HepG2 (cell line): ENCODE measurements at regions not wholly inside any gene's neighbourhood (a gene's known extent, or its start where the extent isn't known, plus 50 kb on each side); places are given as distances from the start of the nearest gene placed in this dataset.

Experiments
- CBFB ChIP-seq: sonication (generic); formaldehyde crosslinking; IDR thresholded peaks from 2 replicates; pipeline ENCODE4 v1.4.0; 2020; ENCODE audit warnings: missing genetic modification reagents
- FOXP4 ChIP-seq: sonication (generic); formaldehyde crosslinking; IDR thresholded peaks from 2 replicates; pipeline ENCODE4 v1.4.0; 2020; ENCODE audit warnings: missing genetic modification reagents
- GTF2F1 ChIP-seq: fragments of 150-350 bp; IDR thresholded peaks from 2 replicates; pipeline ENCODE4 v1.6.1; 2014; ENCODE audit warnings: low read length
- HMGXB3 ChIP-seq: sonication (generic); formaldehyde crosslinking; IDR thresholded peaks from 2 replicates; pipeline ENCODE4 v1.4.0; 2020; ENCODE audit warnings: missing genetic modification reagents, borderline replicate concordance
- KDM5B ChIP-seq: sonication (generic); formaldehyde crosslinking; IDR thresholded peaks from 2 replicates; pipeline ENCODE4 v1.4.0; 2020; ENCODE audit warnings: missing genetic modification reagents, mild to moderate bottlenecking, borderline replicate concordance
- NFE2L2 ChIP-seq: fragments of 150-350 bp; IDR thresholded peaks from 2 replicates; pipeline ENCODE4 v1.6.1; 2014; ENCODE audit warnings: low read length
- RERE ChIP-seq: IDR thresholded peaks from 2 replicates; pipeline ENCODE4 v1.6.1; 2016; ENCODE audit warnings: low read depth, missing genetic modification reagents, missing compliant biosample characterization
- TERF1 ChIP-seq: sonication (generic); formaldehyde crosslinking; IDR thresholded peaks from 2 replicates; pipeline ENCODE4 v1.8.0; 2022; ENCODE audit warnings: mild to moderate bottlenecking, missing genetic modification reagents, moderate library complexity
- TF ChIP-seq, protein P1 (sequence below): sonication (generic); formaldehyde crosslinking; IDR thresholded peaks from 2 replicates; pipeline ENCODE4 v1.8.0; 2022; ENCODE audit warnings: missing genetic modification reagents, mild to moderate bottlenecking, borderline replicate concordance
- TF ChIP-seq, protein P2 (sequence below): sonication (generic); formaldehyde crosslinking; IDR thresholded peaks from 2 replicates; pipeline ENCODE4 v1.4.0; 2020; ENCODE audit warnings: mild to moderate bottlenecking, missing genetic modification reagents

DNA sequence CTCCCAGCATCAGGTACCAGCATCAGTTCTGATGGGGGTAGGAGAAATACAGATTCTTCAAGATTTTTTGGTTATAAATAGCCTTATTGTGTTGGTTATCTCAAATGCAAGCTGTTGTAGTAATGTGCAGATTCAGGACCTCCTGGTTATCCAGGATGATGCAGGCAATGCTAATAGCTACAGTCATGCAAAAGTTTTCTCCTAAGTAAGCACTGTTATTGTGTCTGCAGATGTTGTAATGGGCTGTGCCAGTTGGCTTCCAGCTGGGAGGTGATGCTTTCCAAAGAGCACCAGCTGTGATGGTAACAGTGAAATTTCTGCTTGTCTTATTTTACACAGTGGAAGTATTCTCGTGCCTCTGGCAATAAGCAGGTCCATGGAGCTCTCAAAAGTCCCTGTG, 719.2 kb upstream of the CTNND2 start (continued):
- TF ChIP-seq TERF1 = no peak
- TF ChIP-seq, protein P1, sequence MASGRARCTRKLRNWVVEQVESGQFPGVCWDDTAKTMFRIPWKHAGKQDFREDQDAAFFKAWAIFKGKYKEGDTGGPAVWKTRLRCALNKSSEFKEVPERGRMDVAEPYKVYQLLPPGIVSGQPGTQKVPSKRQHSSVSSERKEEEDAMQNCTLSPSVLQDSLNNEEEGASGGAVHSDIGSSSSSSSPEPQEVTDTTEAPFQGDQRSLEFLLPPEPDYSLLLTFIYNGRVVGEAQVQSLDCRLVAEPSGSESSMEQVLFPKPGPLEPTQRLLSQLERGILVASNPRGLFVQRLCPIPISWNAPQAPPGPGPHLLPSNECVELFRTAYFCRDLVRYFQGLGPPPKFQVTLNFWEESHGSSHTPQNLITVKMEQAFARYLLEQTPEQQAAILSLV (CRISPR knock-in tag) = no peak
- TF ChIP-seq, protein P2, sequence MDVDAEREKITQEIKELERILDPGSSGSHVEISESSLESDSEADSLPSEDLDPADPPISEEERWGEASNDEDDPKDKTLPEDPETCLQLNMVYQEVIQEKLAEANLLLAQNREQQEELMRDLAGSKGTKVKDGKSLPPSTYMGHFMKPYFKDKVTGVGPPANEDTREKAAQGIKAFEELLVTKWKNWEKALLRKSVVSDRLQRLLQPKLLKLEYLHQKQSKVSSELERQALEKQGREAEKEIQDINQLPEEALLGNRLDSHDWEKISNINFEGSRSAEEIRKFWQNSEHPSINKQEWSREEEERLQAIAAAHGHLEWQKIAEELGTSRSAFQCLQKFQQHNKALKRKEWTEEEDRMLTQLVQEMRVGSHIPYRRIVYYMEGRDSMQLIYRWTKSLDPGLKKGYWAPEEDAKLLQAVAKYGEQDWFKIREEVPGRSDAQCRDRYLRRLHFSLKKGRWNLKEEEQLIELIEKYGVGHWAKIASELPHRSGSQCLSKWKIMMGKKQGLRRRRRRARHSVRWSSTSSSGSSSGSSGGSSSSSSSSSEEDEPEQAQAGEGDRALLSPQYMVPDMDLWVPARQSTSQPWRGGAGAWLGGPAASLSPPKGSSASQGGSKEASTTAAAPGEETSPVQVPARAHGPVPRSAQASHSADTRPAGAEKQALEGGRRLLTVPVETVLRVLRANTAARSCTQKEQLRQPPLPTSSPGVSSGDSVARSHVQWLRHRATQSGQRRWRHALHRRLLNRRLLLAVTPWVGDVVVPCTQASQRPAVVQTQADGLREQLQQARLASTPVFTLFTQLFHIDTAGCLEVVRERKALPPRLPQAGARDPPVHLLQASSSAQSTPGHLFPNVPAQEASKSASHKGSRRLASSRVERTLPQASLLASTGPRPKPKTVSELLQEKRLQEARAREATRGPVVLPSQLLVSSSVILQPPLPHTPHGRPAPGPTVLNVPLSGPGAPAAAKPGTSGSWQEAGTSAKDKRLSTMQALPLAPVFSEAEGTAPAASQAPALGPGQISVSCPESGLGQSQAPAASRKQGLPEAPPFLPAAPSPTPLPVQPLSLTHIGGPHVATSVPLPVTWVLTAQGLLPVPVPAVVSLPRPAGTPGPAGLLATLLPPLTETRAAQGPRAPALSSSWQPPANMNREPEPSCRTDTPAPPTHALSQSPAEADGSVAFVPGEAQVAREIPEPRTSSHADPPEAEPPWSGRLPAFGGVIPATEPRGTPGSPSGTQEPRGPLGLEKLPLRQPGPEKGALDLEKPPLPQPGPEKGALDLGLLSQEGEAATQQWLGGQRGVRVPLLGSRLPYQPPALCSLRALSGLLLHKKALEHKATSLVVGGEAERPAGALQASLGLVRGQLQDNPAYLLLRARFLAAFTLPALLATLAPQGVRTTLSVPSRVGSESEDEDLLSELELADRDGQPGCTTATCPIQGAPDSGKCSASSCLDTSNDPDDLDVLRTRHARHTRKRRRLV (CRISPR knock-in tag) = no peak
- no peak for TF ChIP-seq NFE2L2
- no peak for TF ChIP-seq CBFB (CRISPR knock-in tag)
- no peak for TF ChIP-seq HMGXB3 (CRISPR knock-in tag)
- no peak for TF ChIP-seq RERE (CRISPR knock-in tag)
- TF ChIP-seq GTF2F1 = no peak
- no peak for TF ChIP-seq FOXP4 (CRISPR knock-in tag)
- no peak for TF ChIP-seq KDM5B
